Endodermal cell (in vitro differentiated cells): ENCODE measurements at regions not wholly inside any gene's neighbourhood (a gene's known extent, or its start where the extent isn't known, plus 50 kb on each side); places are given as distances from the start of the nearest gene placed in this dataset.

Source experiments
- DNase-seq: peaks from one replicate; pipeline ENCODE4 v3.0.0-alpha.2; 2017
- H3K27ac ChIP-seq: 2 replicates; pipeline ENCODE4 v1.5.1; 2013; ENCODE audit warnings: mild to moderate bottlenecking, low read depth, low read length, moderate library complexity
- H3K27me3 ChIP-seq: 2 replicates; pipeline ENCODE4 v1.6.1; 2013; ENCODE audit warnings: mild to moderate bottlenecking, low read length, moderate library complexity; ENCODE audit not compliant: insufficient read depth, control insufficient read depth, poor library complexity, severe bottlenecking
- H3K36me3 ChIP-seq: 2 replicates; pipeline ENCODE4 v1.7.0; 2013; ENCODE audit warnings: mild to moderate bottlenecking, low read length, moderate library complexity; ENCODE audit not compliant: control insufficient read depth, insufficient read depth
- H3K4me1 ChIP-seq: one replicate; pipeline ENCODE4 v1.7.0; 2013; ENCODE audit warnings: low read length; ENCODE audit not compliant: control insufficient read depth, insufficient read depth
- H3K4me3 ChIP-seq: 2 replicates; pipeline ENCODE4 v1.5.1; 2013; ENCODE audit warnings: mild to moderate bottlenecking, low read length, moderate library complexity
- H3K9ac ChIP-seq: 2 replicates; pipeline ENCODE4 v1.6.1; 2013; ENCODE audit warnings: mild to moderate bottlenecking, low read length, moderate library complexity; ENCODE audit not compliant: poor library complexity, severe bottlenecking; ENCODE audit errors: extremely low read depth
- H3K9me3 ChIP-seq: 2 replicates; pipeline ENCODE4 v1.6.1; 2013; ENCODE audit warnings: mild to moderate bottlenecking, low read length, moderate library complexity; ENCODE audit not compliant: control insufficient read depth
- H3K27ac Mint-ChIP-seq: 2 replicates; pipeline ENCODE4 v1.8.0; 2020; ENCODE audit warnings: mixed read lengths
- H3K27me3 Mint-ChIP-seq: 2 replicates; pipeline ENCODE4 v1.8.0; 2021; ENCODE audit warnings: mild to moderate bottlenecking, mixed read lengths; ENCODE audit not compliant: insufficient read depth
- H3K36me3 Mint-ChIP-seq: 2 replicates; pipeline ENCODE4 v1.8.0; 2020; ENCODE audit warnings: low read depth, mixed read lengths
- H3K4me1 Mint-ChIP-seq: 2 replicates; pipeline ENCODE4 v1.8.0; 2020; ENCODE audit warnings: mixed read lengths
- H3K4me3 Mint-ChIP-seq: 2 replicates; pipeline ENCODE4 v1.8.0; 2020; ENCODE audit warnings: mild to moderate bottlenecking, moderate library complexity, mixed read lengths
- H3K9me3 Mint-ChIP-seq: 2 replicates; pipeline ENCODE4 v1.8.0; 2020; ENCODE audit warnings: mild to moderate bottlenecking, mixed read lengths
- WGBS, 2 experiments: methylation state at CpG; one replicate each; pipeline versions ENCODE4 v1.1.5 to v1.1.7; 2013; ENCODE audit warnings: missing lambda C conversion rate in 2 of 2, mixed read lengths in 1 of 2; ENCODE audit not compliant: insufficient coverage in 1 of 2, insufficient read length in 1 of 2; 5-methylcytosine and 5-hydroxymethylcytosine counted together
- TF ChIP-seq, protein P1 (sequence below): fragments of 200-600 bp; sonication (generic); conservative IDR thresholded peaks from 2 replicates; pipeline ENCODE4 v1.5.0; 2021; ENCODE audit warnings: antibody characterized with exemption, mild to moderate bottlenecking

DNA sequence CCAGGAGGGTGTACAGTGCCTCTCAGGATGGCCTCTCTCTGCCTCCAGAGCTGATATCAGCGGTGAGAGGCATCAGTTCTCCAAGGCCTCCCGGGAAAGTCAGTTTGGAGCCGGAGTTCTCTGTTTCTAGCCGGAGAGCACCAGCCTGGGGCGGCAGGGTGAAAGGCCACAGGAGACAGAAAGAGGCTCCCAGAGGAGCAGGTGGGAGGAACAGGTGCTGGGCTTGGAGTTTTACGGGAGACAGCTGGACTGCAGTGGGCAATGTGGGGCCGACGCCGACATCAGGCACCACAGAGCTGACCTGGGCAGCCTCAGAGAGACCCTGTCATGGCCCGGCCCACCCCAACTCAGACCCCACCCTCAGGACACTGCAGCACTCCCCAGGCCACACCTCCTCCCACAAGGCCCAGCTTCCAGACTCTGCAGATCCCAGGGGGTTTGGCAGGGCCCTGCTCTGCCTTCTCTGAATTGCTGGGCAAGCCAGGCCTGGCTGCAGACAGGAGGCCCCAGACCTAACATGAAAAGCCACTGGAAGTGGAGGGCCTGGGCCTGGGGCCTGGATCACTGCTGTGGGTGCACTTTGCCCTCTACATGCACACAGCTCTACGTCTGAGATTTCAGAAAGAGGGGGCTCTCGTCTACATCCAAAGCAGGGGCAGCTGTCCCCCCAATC lies 885.6 kb downstream of the BRD1 start:
- Histone ChIP-seq H3K9me3 (no peaks in the 10 kb centered on the region), H3K9ac (no peak overlapping the region), H3K4me1 (no peaks in the 10 kb centered on the region), H3K36me3 (no peaks in the 10 kb centered on the region), H3K27me3 (no peaks in the 10 kb centered on the region), H3K27ac (no peak overlapping the region), H3K4me3 (no peak overlapping the region)
- DNase-seq = peak; percentile 21
- Mint-ChIP-seq H3K27ac (no peak overlapping the region), H3K4me1 (no peaks in the 10 kb centered on the region), H3K27me3 (no peaks in the 10 kb centered on the region), H3K36me3 (no peaks in the 10 kb centered on the region), H3K9me3 (no peaks in the 10 kb centered on the region), H3K4me3 (no peak overlapping the region)
- 85 to 87% methylated on average over 6 to 12 of the region's 12 CpGs for WGBS, 2 experiments
- TF ChIP-seq, protein P1, sequence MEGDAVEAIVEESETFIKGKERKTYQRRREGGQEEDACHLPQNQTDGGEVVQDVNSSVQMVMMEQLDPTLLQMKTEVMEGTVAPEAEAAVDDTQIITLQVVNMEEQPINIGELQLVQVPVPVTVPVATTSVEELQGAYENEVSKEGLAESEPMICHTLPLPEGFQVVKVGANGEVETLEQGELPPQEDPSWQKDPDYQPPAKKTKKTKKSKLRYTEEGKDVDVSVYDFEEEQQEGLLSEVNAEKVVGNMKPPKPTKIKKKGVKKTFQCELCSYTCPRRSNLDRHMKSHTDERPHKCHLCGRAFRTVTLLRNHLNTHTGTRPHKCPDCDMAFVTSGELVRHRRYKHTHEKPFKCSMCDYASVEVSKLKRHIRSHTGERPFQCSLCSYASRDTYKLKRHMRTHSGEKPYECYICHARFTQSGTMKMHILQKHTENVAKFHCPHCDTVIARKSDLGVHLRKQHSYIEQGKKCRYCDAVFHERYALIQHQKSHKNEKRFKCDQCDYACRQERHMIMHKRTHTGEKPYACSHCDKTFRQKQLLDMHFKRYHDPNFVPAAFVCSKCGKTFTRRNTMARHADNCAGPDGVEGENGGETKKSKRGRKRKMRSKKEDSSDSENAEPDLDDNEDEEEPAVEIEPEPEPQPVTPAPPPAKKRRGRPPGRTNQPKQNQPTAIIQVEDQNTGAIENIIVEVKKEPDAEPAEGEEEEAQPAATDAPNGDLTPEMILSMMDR = no peak

DNA sequence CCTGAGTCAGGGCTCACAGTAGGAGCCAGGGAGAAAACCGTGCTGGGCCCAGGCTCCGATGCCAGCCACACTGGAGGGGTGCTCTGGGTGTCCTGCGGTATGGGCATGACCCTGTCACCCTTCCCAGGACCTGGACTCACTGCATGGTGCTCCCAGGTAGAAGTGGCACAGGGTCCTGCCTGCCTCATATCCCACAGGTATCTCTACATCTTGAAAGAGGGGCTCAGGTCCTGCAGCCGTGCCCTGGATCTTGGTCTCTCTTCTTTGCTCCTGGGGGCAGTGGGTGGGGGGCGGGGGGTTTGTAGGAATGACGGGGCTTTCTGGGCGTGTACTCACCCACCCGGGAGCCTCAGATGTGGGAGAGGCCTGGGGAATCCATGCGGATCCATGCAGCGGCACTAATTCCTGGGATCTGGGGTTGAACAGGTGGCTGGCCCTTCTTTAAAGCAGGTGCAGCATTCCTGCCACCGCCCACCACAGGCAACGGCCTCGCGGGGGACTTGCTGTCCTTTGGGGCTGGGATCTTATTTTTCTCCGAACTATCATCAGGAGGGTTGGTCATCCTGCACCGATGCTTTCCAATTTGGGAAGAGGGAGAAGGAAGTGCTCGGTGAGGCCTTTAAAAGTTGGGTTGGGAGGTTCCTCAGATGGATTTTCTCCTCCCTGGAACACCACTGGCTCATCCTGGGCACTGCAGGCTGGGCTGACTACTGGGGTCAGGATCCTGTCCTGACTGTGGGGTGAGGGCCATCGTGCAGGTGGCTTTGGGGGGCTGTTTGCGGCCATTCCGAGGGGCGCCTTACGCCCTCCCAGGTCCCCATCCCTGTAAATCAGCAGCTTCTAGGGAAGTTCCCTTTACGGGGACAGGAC lies 886.4 kb downstream of the BRD1 start:
- Histone ChIP-seq H3K36me3 (no peaks in the 10 kb centered on the region), H3K9me3 (peaks cover 6% of the 10 kb centered on the region), H3K27me3 (no peaks in the 10 kb centered on the region), H3K9ac (no peak overlapping the region), H3K4me1 (no peaks in the 10 kb centered on the region), H3K27ac (no peak overlapping the region), H3K4me3 (no peak overlapping the region)
- no peaks in the 10 kb centered on the region for H3K4me1 Mint-ChIP-seq
- H3K4me3 Mint-ChIP-seq = no peak overlapping the region
- 79 to 81% methylated on average over 15 to 23 of the region's 23 CpGs for WGBS, 2 experiments
- TF ChIP-seq, protein P1 = no peak
- no peaks in the 10 kb centered on the region for H3K36me3 Mint-ChIP-seq
- DNase-seq = peak; percentile 27
- no peak overlapping the region for H3K27ac Mint-ChIP-seq
- H3K27me3 Mint-ChIP-seq = no peaks in the 10 kb centered on the region
- peaks cover 5% of the 10 kb centered on the region for H3K9me3 Mint-ChIP-seq

DNA sequence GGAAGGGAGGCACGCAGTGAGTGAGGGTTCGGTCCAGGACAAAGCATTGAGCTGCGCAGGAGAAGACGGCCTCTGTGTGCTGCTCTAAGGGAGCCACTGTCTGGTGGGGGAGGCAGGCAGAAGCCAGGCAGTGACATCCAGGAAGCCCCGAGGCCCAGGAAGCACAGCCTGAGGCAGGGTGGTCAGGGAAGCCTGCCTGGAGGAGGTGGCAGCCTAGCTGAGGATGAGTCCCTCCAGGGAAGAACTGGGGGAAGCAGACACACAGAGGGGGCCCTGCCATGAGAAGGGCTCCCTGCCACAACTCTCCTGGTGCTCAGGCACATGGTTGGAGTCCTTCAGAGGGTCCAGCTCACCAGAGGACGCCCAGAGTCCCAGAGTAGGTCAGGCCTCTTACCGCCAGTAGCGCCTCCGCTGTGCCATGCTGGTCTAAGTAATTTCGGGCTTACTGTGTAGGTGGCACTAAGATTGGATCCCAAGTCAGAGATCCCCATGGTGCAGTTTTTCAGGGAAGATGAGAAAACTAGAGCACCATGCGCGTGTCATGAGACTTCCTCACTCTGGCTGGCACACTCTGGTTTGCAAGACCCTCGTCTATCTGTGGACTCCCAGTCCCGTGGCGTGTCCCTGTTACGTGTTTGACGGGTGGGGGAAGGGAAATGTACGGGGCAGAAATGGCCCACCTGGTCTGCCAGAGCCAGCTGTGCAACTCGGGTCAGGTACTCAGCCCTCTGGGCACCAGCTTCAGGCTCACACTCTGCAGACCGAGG lies 887.2 kb downstream of the BRD1 start:
- TF ChIP-seq, protein P1 = no peak
- no peak overlapping the region for H3K4me3 ChIP-seq
- H3K4me1 ChIP-seq = no peaks in the 10 kb centered on the region
- DNase-seq = peak; percentile 27
- H3K27me3 ChIP-seq = no peaks in the 10 kb centered on the region
- Mint-ChIP-seq H3K9me3 (peaks cover 13% of the 10 kb centered on the region), H3K4me1 (no peaks in the 10 kb centered on the region), H3K27ac (no peak overlapping the region), H3K27me3 (peaks cover 2% of the 10 kb centered on the region), H3K4me3 (no peak overlapping the region), H3K36me3 (peaks cover 2% of the 10 kb centered on the region)
- no peaks in the 10 kb centered on the region for H3K36me3 ChIP-seq
- peaks cover 12% of the 10 kb centered on the region for H3K9me3 ChIP-seq
- WGBS, 2 experiments = 84% methylated on average over 15 to 20 of the region's 20 CpGs
- no peak overlapping the region for H3K27ac ChIP-seq
- H3K9ac ChIP-seq = no peak overlapping the region
